ENCODE measurements at regions not wholly inside any gene's neighbourhood (a gene's known extent, or its start where the extent isn't known, plus 50 kb on each side); places are given as distances from the start of the nearest gene placed in this dataset.

DNA sequence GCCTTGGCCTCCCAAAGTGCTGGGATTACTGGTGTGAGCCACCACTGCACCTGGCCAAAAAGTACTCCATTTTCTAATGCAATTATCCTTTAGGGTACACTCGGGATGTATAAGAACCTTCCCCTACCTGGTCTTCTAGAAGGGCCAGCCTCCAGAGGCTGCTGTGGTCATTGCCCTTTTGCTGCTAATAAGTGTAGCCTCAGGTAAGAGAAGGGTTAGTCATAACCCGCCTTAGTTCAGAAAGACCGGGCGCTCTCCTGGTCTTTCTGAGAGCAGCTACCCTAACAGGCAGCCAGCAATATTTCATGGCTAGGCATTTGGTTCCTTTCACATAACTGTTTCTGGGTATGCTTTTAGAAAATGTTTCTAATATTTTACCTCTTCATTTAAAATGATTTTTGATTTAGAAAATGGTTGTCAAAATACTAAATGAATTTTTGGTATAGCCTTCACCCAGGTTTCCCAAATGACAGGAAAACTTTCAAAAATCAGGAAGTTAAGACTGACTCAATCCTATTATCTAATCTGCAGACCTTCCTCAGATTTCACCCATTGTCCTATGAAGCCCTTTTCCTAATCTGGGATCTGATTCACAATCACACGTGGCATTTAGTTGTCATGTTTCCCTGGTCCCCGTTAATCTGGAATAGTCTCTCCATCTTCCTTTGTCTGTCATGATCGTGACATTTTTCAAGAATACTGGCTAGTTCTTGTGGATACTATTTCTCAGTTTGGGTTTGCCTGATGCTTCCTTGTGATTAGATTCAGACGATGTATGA, 479.0 kb downstream of the SIPA1L2 start:
- DNase-seq, result no peak
- no peak overlapping the region for H3K4me3 ChIP-seq (ENCODE audit: low read length)
- TF ChIP-seq EZH2 (optimal IDR thresholded peaks at IDR 0.05; ENCODE audit: low read depth, low read length) (no peak), CTCF (IDR thresholded peaks at IDR 0.05; ENCODE audit: low read length) (no peak), EZH2phosphoT487 (IDR thresholded peaks at IDR 0.05; ENCODE audit: low read length) (no peak)

DNA sequence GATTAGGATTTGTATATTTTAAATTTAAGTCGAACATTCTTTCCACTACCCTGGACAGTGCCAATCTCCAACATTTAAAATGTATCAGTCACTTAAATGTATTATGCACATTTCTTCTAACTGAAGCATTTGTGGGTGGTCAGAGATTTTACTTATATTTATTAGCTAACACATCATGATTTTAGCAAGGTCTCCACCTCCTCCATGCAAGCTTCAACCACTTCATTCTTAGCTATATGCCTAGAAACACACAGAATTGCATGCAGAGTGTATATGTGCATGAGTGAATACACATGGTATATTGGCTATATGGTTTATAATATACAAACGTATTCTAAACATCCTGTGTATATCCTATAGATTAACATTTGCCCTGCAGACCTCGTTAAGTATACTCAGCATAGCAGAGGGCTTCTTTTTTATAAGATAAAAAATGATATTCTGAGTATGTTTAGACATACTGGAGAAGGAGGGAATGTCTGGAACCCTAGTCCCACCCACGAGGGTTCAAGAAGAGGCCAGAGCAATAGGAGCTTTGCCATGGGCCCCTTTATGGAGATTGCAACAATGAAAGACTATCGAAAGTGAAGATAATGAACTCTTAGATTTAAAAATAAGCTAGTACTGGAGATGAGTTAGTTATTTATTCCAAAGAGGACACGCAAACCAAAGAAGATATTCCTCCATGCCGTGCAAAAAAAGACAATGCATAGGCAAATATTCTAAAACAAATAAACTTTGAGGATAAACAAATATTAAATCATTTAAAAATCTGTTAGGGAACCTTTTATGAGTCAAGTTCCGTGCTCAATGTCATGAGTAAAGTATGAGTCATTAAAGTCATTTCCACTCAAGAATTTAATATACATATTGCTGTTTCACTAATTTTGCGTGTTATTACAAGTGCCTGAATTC, 480.4 kb downstream of the SIPA1L2 start:
- H2AFZ ChIP-seq (ENCODE audit: low read length), result no peak overlapping the region
- TF ChIP-seq EZH2 (optimal IDR thresholded peaks at IDR 0.05; ENCODE audit: low read depth, low read length), result no peak
- no peak for TF ChIP-seq CTCF (IDR thresholded peaks at IDR 0.05; ENCODE audit: low read length)
- no peak for TF ChIP-seq EZH2phosphoT487 (IDR thresholded peaks at IDR 0.05; ENCODE audit: low read length)
- H3F3A ChIP-seq (ENCODE audit: insufficient read depth, low read length), result no peaks in the 10 kb centered on the region
- H3K9ac ChIP-seq (ENCODE audit: low read length), result no peak overlapping the region
- no peaks in the 10 kb centered on the region for H3K36me3 ChIP-seq (replicated peaks; ENCODE audit: insufficient read depth, low read length)
- H3K4me2 ChIP-seq (ENCODE audit: low read depth, low read length), result no peak overlapping the region
- H4K20me1 ChIP-seq (ENCODE audit: insufficient read depth, low read length), result no peaks in the 10 kb centered on the region
- H3K27ac ChIP-seq (ENCODE audit: low read length), result no peak overlapping the region
- H3K79me2 ChIP-seq (ENCODE audit: low read length), result no peaks in the 10 kb centered on the region
- H3K4me3 ChIP-seq (ENCODE audit: low read length), result no peak overlapping the region
- no peaks in the 10 kb centered on the region for H3K4me1 ChIP-seq (ENCODE audit: low read length)
- no peak for DNase-seq
- H3K9me3 ChIP-seq (replicated peaks; ENCODE audit: insufficient read depth, low read length), result no peaks in the 10 kb centered on the region
- no peaks in the 10 kb centered on the region for H3K27me3 ChIP-seq (replicated peaks; ENCODE audit: insufficient read depth, low read length)
- H3K9me2 ChIP-seq (replicated peaks; ENCODE audit: insufficient read depth, low read length), result no peaks in the 10 kb centered on the region

More for the DNA sequence above, 479.0 kb downstream of the SIPA1L2 start:
- no peaks in the 10 kb centered on the region for H4K20me1 ChIP-seq (ENCODE audit: insufficient read depth, low read length)
- H3K79me2 ChIP-seq (ENCODE audit: low read length), result no peaks in the 10 kb centered on the region
- H3K4me2 ChIP-seq (ENCODE audit: low read depth, low read length), result no peak overlapping the region
- H3K9me2 ChIP-seq (replicated peaks; ENCODE audit: insufficient read depth, low read length), result no peaks in the 10 kb centered on the region
- no peaks in the 10 kb centered on the region for H3K27me3 ChIP-seq (replicated peaks; ENCODE audit: insufficient read depth, low read length)
- H2AFZ ChIP-seq (ENCODE audit: low read length), result no peak overlapping the region
- no peak overlapping the region for H3K27ac ChIP-seq (ENCODE audit: low read length)
- H3K9me3 ChIP-seq (replicated peaks; ENCODE audit: insufficient read depth, low read length), result no peaks in the 10 kb centered on the region
- no peak overlapping the region for H3K9ac ChIP-seq (ENCODE audit: low read length)
- H3K36me3 ChIP-seq (replicated peaks; ENCODE audit: insufficient read depth, low read length), result no peaks in the 10 kb centered on the region
- no peaks in the 10 kb centered on the region for H3F3A ChIP-seq (ENCODE audit: insufficient read depth, low read length)
- H3K4me1 ChIP-seq (ENCODE audit: low read length), result no peaks in the 10 kb centered on the region

- no peak overlapping the region for H2AFZ ChIP-seq (ENCODE audit: low read length)
- no peaks in the 10 kb centered on the region for H4K20me1 ChIP-seq (ENCODE audit: insufficient read depth, low read length)
- H3K27me3 ChIP-seq (replicated peaks; ENCODE audit: insufficient read depth, low read length), result no peaks in the 10 kb centered on the region
- H3F3A ChIP-seq (ENCODE audit: insufficient read depth, low read length), result no peaks in the 10 kb centered on the region
- no peaks in the 10 kb centered on the region for H3K9me2 ChIP-seq (replicated peaks; ENCODE audit: insufficient read depth, low read length)
- H3K4me1 ChIP-seq (ENCODE audit: low read length), result no peaks in the 10 kb centered on the region
- no peaks in the 10 kb centered on the region for H3K9me3 ChIP-seq (replicated peaks; ENCODE audit: insufficient read depth, low read length)
- H3K27ac ChIP-seq (ENCODE audit: low read length), result no peak overlapping the region
- TF ChIP-seq EZH2 (optimal IDR thresholded peaks at IDR 0.05; ENCODE audit: low read depth, low read length) (no peak), CTCF (IDR thresholded peaks at IDR 0.05; ENCODE audit: low read length) (no peak), EZH2phosphoT487 (IDR thresholded peaks at IDR 0.05; ENCODE audit: low read length) (no peak)
- no peaks in the 10 kb centered on the region for H3K79me2 ChIP-seq (ENCODE audit: low read length)
- H3K9ac ChIP-seq (ENCODE audit: low read length), result no peak overlapping the region
- DNase-seq, result no peak
- H3K36me3 ChIP-seq (replicated peaks; ENCODE audit: insufficient read depth, low read length), result no peaks in the 10 kb centered on the region
- H3K4me2 ChIP-seq (ENCODE audit: low read depth, low read length), result no peak overlapping the region
- no peak overlapping the region for H3K4me3 ChIP-seq (ENCODE audit: low read length)
Measured at GRCh38 chr1:232147215-232147614, 482.7 kb downstream of the SIPA1L2 start.
